Uterus (tissue), 3 donors: ENCODE measurements at regions not wholly inside any gene's neighbourhood (a gene's known extent, or its start where the extent isn't known, plus 50 kb on each side); places are given as distances from the start of the nearest gene placed in this dataset.

Source experiments
- DNase-seq, 2 donors: peaks; one replicate each; pipeline ENCODE4 v3.0.0-alpha.2; 2019 to 2020
- H3K27ac ChIP-seq, 2 donors: fragments of 200-600 bp; sonication (generic); 1 replicate in 1 of 2; 2 replicates in 1 of 2; pipeline ENCODE4 v1.5.1; 2016 to 2018
- H3K27me3 ChIP-seq, 2 donors: fragments of 200-600 bp; sonication (generic); one replicate each; pipeline ENCODE4 v1.5.1; 2018 to 2019; ENCODE audit warnings: control low read depth in 1 of 2
- H3K36me3 ChIP-seq, 2 donors: fragments of 200-600 bp; sonication (generic); one replicate each; pipeline ENCODE4 v1.5.1; 2019; ENCODE audit warnings: control low read depth in 1 of 2
- H3K4me1 ChIP-seq, 2 donors: fragments of 200-600 bp; sonication (generic); one replicate each; pipeline ENCODE4 v1.5.1; 2018 to 2019; ENCODE audit warnings: control low read depth in 1 of 2
- H3K4me3 ChIP-seq, 2 donors: fragments of 200-600 bp; sonication (generic); 1 replicate in 1 of 2; 2 replicates in 1 of 2; pipeline ENCODE4 v1.5.1; 2018 to 2019; ENCODE audit warnings: mild to moderate bottlenecking in 1 of 2
- H3K9me3 ChIP-seq, 2 donors: fragments of 200-600 bp; sonication (generic); one replicate each; pipeline ENCODE4 v1.5.1; 2019; ENCODE audit warnings: control low read depth in 1 of 2
- POLR2A ChIP-seq, 2 donors: fragments of 450-650 bp; IDR thresholded peaks; one replicate each; pipeline ENCODE4 v1.6.1; 2016; ENCODE audit warnings: antibody characterized with exemption in 2 of 2, mild to moderate bottlenecking in 1 of 2, moderate library complexity in 1 of 2
- intact Hi-C: fragments of 100-400 bp; cut with DNase I; formaldehyde crosslinking; loops from one replicate; pipeline ENCODE4 v1.15.1; 2023; ENCODE audit warnings: low total_unique reads
- TF ChIP-seq, protein P1 (sequence below), 4 experiments: fragments of 200-600 bp in 2 of 4; fragments of 450-650 bp in 2 of 4; sonication (generic) in 2 of 4; IDR thresholded peaks; one replicate each; pipeline ENCODE4 v1.5.1; 2016 to 2019; ENCODE audit warnings: antibody characterized with exemption in 4 of 4, mild to moderate bottlenecking in 2 of 4, moderate library complexity in 1 of 4
- donor health status: DM: yes; HTN: yes; CAD: no.

GRCh38 chr10:113430634-113431397 lies 122.0 kb upstream of the HABP2 start:
- intact Hi-C loops: no loop called here
- Histone ChIP-seq H3K27ac (no peak overlapping the region), H3K4me1 (no peaks in the 10 kb centered on the region), H3K9me3 (no peaks in the 10 kb centered on the region), H3K4me3 (no peak overlapping the region), H3K27me3 (no peaks in the 10 kb centered on the region), H3K36me3 (no peaks in the 10 kb centered on the region)
- TF ChIP-seq, protein P1, sequence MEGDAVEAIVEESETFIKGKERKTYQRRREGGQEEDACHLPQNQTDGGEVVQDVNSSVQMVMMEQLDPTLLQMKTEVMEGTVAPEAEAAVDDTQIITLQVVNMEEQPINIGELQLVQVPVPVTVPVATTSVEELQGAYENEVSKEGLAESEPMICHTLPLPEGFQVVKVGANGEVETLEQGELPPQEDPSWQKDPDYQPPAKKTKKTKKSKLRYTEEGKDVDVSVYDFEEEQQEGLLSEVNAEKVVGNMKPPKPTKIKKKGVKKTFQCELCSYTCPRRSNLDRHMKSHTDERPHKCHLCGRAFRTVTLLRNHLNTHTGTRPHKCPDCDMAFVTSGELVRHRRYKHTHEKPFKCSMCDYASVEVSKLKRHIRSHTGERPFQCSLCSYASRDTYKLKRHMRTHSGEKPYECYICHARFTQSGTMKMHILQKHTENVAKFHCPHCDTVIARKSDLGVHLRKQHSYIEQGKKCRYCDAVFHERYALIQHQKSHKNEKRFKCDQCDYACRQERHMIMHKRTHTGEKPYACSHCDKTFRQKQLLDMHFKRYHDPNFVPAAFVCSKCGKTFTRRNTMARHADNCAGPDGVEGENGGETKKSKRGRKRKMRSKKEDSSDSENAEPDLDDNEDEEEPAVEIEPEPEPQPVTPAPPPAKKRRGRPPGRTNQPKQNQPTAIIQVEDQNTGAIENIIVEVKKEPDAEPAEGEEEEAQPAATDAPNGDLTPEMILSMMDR (IDR thresholded peaks at IDR 0.05): no peak
- no peak for TF ChIP-seq POLR2A (IDR thresholded peaks at IDR 0.05)
- no peak for DNase-seq

DNA sequence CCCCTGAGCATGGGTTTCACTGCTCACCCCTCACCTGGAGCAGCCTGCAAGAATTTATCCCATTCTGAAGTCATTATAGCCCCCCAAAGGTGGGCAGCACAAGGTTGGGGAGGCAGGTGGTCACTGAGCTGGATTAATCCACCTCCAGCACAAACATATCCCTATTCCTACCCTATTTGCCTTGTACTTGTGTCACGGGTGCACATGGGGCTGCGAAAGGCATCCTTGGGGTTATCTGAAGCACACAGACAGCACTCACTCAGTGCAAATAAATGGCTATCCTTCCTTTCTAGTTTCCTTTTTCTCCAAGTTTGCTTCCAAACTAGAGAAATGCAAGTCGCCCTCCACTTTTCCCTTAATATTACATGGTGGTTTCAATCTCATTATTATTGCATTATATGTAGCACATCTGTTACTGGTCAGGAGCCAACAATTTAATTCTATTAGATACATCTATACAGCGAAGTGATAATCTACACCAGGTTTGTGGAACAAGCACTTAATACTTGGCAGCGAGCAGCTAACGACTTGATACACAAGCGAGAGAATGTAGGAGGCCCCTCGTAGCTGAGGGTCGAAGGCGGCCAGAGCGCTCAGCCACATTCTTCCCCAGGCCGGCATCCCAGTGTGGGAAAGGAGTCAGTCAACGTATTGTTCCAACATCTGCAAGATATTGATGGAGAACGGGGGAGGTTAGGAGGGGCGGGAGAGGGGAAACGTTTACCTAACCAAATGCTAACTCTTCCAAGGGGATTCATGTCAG lies 121.3 kb upstream of the HABP2 start:
- intact Hi-C loops: no loop called here
- no peak overlapping the region for H3K27ac ChIP-seq
- TF ChIP-seq, protein P1 (IDR thresholded peaks at IDR 0.05): no peak
- no peak for TF ChIP-seq POLR2A (IDR thresholded peaks at IDR 0.05)
- no peaks in the 10 kb centered on the region for H3K36me3 ChIP-seq
- no peaks in the 10 kb centered on the region for H3K4me1 ChIP-seq
- DNase-seq: no peak
- no peaks in the 10 kb centered on the region for H3K9me3 ChIP-seq
- H3K27me3 ChIP-seq: no peaks in the 10 kb centered on the region
- H3K4me3 ChIP-seq: no peak overlapping the region

DNA sequence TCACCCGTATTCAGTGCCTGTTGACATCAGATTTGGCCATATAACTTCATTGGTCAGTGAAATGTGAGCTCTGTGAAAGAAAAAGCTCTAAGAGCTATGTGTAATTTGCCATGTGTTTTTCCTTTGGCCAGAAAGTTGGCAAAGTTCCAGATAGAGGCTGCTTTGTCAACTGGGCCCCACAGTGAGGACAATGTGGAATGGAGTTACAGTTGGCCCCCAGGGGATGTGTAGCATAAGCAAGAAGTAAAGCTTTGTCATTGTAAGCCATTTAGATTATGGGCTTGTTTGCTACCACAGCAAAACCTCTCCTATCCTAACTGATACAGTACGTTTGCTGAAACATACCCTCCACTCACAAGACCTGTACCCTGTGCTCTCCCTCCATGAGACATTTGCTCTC lies 119.1 kb upstream of the HABP2 start:
- H3K27me3 ChIP-seq: no peaks in the 10 kb centered on the region
- no peak overlapping the region for H3K4me3 ChIP-seq
- intact Hi-C loops: no loop called here
- H3K9me3 ChIP-seq: no peaks in the 10 kb centered on the region
- TF ChIP-seq POLR2A (IDR thresholded peaks at IDR 0.05): no peak
- TF ChIP-seq, protein P1 (IDR thresholded peaks at IDR 0.05): no peak
- H3K4me1 ChIP-seq: no peaks in the 10 kb centered on the region
- H3K36me3 ChIP-seq: no peaks in the 10 kb centered on the region
- DNase-seq: no peak
- no peak overlapping the region for H3K27ac ChIP-seq

DNA sequence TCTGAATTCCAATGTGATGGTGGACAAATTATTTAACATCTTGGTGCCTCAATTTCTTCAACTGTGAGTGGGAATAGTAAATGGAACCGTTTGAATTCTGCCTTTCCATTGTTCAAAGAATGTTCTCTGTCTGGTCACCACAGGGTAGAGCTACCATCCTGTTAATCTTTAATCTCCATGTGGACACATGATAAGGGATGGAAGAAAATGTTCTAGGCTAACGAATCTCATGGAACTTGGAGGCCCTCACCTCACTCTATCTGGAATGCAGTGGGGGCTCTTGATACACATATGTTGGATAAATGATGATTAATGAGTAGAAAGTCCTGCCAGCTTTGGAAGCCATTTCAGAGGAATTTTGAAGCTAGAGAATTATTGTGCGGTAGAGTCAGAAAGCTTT lies 118.5 kb upstream of the HABP2 start:
- H3K4me1 ChIP-seq: no peaks in the 10 kb centered on the region
- intact Hi-C loops: no loop called here
- no peak for TF ChIP-seq POLR2A (IDR thresholded peaks at IDR 0.05)
- TF ChIP-seq, protein P1 (IDR thresholded peaks at IDR 0.05): no peak
- no peaks in the 10 kb centered on the region for H3K27me3 ChIP-seq
- no peak for DNase-seq
- no peaks in the 10 kb centered on the region for H3K9me3 ChIP-seq
- H3K4me3 ChIP-seq: no peak overlapping the region
- no peaks in the 10 kb centered on the region for H3K36me3 ChIP-seq
- no peak overlapping the region for H3K27ac ChIP-seq

- no peaks in the 10 kb centered on the region for H3K27me3 ChIP-seq
- no peaks in the 10 kb centered on the region for H3K36me3 ChIP-seq
- H3K4me1 ChIP-seq: no peaks in the 10 kb centered on the region
Observed at GRCh38 chr10:113434950-113435349, 117.9 kb upstream of the HABP2 start.

More at GRCh38 chr10:113434950-113435349, 117.9 kb upstream of the HABP2 start:
- no peak overlapping the region for H3K27ac ChIP-seq
- DNase-seq: no peak
- no peak overlapping the region for H3K4me3 ChIP-seq
- intact Hi-C loops: no loop called here
- TF ChIP-seq, protein P1 (IDR thresholded peaks at IDR 0.05): no peak
- TF ChIP-seq POLR2A (IDR thresholded peaks at IDR 0.05): no peak
- H3K9me3 ChIP-seq: no peaks in the 10 kb centered on the region
